Limb (tissue), 2 donors: ENCODE measurements at regions not wholly inside any gene's neighbourhood (a gene's known extent, or its start where the extent isn't known, plus 50 kb on each side); places are given as distances from the start of the nearest gene placed in this dataset.
A peak's percentile ranks its signal among the peaks of the same experiment; 100 is the strongest.
"Not testable (repeated sequence)": the region's sequence is repeated elsewhere in the genome, so short reads cannot be mapped to it uniquely, and the experiment has no call there.

Source experiments
- DNase-seq, 2 donors: peaks; one replicate each; pipeline ENCODE4 v3.0.0-alpha.2; 2016; ENCODE audit errors: extremely low spot score in 2 of 2

- DNase-seq: no peak
Observed at GRCh38 chr7:113784316-113784715, 134.5 kb downstream of the PPP1R3A start.

- DNase-seq: no peak
Observed at GRCh38 chr7:113783403-113783802, 135.4 kb downstream of the PPP1R3A start.

DNA sequence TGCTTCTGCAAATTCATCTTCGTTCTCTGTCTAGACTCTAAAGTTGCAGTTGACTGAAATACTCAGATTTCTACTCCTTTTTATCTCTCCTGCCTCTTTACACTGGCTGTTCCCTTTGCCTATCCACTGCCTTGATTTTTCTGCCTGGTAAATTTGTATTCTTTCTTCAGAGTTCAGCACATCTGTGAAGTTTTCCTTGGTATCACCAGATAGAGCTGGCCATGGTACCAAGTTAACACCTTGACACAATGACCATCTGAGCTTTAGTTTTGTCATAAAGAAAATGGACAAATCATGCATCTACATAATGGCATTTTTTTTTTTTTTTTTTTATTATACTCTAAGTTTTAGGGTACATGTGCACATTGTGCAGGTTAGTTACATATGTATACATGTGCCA is 143.0 kb downstream of the PPP1R3A start:
- no peak for DNase-seq

DNA sequence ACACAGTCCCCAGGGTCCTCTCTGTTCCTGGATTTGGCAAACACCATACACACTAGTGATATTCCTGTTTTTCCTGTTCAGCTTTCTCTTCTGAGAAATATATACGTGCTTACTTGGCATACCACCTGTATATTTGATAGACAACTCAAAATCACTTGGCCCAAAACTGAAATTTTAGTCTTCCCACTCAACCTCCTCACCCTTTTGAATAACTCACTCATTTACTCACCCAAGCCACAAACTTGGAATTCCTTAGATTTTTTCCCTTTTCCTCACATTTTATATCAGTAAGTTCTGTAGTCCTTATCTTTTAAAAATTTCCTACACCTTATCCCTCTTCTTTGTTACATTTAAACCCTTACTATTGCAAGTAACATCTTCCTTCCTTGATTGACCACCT is 143.4 kb downstream of the PPP1R3A start:
- DNase-seq: no peak

GRCh38 chr7:113774182-113774807 is 144.5 kb downstream of the PPP1R3A start:
- peak in 1 of 2 donors; percentile 75 for DNase-seq

DNA sequence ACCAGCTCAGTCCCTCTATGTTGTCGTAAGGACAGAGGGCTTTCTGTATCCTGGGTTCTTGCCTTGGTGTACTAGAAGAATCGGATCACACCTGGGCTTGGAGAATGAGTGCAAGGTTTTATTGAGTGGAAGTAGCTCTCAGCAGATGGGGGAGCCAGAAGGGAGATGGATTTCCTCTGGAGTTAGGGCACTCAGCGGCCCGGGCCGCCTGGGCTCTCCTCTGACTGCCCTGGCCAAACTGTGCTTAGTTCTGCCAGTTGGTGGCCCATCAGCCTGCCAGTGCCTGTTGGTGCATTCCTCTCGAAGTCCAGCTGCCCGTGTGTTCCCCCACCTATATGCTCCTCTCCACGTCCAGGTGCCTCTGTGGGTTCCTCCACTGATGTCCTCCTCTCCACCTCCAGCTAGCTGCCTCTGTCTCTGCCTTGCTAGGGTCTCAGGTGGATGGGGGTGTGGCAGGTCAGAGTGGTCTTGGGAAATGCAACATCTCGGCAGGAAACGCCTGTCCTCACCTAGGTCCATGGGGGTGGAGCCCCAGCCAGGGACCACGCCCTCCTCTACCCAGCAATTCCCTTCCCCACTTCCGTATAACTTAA is 148.6 kb downstream of the PPP1R3A start:
- DNase-seq: no peak

DNA sequence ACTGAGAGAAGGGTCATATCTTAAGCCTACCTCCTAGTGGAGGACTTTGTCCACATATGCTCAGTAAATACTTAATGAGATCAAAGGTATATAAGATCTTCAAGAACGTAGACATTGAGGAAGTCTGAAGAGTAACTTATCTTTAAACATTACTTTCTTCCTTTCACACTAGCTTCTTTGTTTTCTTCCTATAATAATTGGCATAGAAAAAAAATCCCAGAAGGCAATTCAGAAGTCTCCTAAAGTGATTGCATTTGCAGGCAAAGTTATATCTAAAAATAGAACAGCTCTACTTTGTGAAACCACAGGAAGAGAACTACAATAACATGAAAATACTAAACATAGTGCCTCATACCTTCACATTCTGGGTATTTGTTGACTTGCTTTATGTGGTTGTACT is 150.4 kb downstream of the PPP1R3A start:
- peak in 1 of 2 donors; percentile 37 for DNase-seq

DNA sequence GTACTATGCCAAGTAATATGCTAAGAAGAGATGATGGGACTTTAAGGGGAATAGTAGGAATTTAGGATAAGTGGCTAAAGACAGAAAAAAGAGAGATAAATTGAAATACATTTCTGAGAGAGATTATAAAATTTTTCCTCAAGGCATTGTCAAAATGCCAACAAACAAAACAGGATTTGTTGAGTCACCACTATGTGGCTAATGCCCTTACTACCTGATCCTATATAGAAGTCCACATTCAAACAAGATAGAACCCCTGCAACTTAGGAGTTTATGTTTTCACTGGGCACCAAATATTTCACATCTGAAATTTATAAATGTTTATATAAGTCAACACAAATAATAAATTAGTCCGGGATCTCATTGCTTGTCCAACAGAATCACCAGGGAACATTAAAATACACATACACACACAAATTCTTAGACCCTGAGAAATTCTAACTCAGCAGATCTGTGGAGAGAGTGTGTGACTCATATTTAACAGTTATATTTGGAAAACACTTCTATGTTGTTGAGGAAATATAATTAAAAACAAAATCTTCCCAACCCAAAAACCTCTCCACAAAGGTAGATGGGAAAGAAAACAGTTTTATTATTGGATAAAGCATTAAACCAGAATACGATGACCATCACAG is 154.3 kb downstream of the PPP1R3A start:
- DNase-seq: no peak

- no peak for DNase-seq
Observed at GRCh38 chr7:113763226-113763625, 155.6 kb downstream of the PPP1R3A start.

- no peak for DNase-seq
Observed at GRCh38 chr7:113756250-113756649, 162.6 kb downstream of the PPP1R3A start.

- DNase-seq: no peak
Observed at GRCh38 chr7:113752689-113753088, 166.1 kb downstream of the PPP1R3A start.

- no peak for DNase-seq
Observed at GRCh38 chr7:113752289-113752688, 166.5 kb downstream of the PPP1R3A start.

DNA sequence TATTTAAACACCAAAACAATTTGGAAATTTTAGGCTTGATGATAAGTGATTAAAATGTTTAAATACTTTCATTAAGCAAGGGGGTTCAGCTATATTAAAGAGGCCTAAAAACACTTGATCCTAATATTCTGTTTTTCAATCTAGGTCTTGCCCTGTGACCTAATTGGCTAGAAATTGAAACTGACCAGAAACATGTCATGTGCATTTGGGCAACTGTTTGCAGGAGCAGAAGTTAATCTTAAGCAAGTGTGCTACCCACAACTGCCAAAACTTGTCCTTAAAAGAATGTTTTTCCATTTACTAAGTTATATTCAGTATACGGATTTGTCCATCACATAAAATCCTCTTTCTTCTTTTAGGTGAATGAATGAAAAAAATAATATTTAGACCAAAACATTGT is 167.3 kb downstream of the PPP1R3A start:
- DNase-seq: no peak

- DNase-seq: not testable (repeated sequence)
Observed at GRCh38 chr7:113748385-113748784, 170.4 kb downstream of the PPP1R3A start.

DNA sequence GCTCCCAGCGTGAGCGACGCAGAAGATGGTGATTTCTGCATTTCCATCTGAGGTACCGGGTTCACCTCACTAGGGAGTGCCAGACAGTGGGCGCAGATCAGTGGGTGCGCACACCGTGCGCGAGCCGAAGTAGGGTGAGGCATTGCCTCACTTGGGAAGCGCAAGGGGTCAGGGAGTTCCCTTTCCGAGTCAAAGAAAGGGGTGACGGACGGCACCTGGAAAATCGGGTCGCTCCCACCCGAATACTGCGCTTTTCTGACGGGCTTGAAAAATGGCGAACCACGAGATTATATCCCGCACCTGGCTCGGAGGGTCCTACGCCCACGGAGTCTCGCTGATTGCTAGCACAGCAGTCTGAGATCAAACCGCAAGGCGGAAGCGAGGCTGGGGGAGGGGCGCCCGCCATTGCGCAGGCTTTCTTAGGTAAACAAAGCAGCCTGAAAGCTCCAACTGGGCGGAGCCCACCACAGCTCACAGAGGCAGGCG is 175.8 kb downstream of the PPP1R3A start:
- not testable (repeated sequence) for DNase-seq

GRCh38 chr7:113742377-113742776 is 176.4 kb downstream of the PPP1R3A start:
- no peak for DNase-seq

GRCh38 chr7:113731571-113731970 is 187.2 kb downstream of the PPP1R3A start:
- no peak for DNase-seq

DNA sequence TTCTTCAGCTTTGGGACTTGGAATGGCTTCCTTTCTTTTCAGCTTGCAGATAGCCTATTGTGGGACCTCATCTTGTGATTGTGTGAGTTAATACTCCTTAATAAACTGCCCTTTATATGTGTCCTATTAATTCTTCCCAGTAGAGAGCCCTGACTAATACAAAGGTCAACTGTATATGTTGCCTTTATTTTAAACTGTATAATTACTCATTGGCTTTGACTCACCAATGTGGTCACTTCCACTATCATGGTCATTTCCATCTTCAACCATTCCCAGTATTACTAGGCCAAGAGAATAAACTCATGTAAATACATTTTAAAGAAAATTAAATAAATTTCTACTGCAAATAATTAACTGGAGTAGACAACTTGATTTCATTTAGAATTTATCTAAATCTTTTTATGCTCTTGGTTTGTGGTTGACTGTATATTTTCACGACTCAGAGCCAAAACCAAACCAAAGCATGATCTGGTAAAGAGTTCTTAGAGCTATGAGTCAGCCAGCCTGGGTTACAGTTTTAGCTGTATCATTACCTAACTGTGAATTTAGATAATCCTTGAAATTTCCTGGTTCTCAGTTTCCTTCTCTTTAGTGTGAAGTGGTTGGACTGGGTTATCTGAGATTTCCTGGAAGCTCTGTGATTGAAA is 188.4 kb downstream of the PPP1R3A start:
- no peak for DNase-seq

GRCh38 chr7:113727486-113727885 is 191.3 kb downstream of the PPP1R3A start:
- no peak for DNase-seq

- DNase-seq: no peak
Observed at GRCh38 chr7:113722006-113722405, 196.8 kb downstream of the PPP1R3A start.

GRCh38 chr7:113717739-113718138 is 201.1 kb downstream of the PPP1R3A start:
- DNase-seq: no peak
